ENCODE measurements at regions not wholly inside any gene's neighbourhood (a gene's known extent, or its start where the extent isn't known, plus 50 kb on each side); places are given as distances from the start of the nearest gene placed in this dataset.

GRCh38 chr9:93814077-93814956 lies 140.8 kb downstream of the BARX1 start:
- ATAC-seq (no peak), FAIRE-seq (no peak), DNase-seq (ENCODE audit: extremely low read depth in 1 of 4, low spot score in 3 of 4) (no peak)
- TF ChIP-seq E2F5 (CRISPR knock-in tag; IDR thresholded peaks at IDR 0.05), result no peak
- no peak for TF ChIP-seq MCM7 (IDR thresholded peaks at IDR 0.05)
- no peak for TF ChIP-seq BDP1 (IDR thresholded peaks at IDR 0.05; ENCODE audit: insufficient read depth, insufficient read length)
- no peak for TF ChIP-seq SRSF3 (IDR thresholded peaks at IDR 0.05; ENCODE audit: insufficient read depth, low read length)
- TF ChIP-seq ZNF444 (CRISPR knock-in tag; IDR thresholded peaks at IDR 0.05), result no peak
- no peak for TF ChIP-seq FOSL1 (tag; conservative IDR thresholded peaks at IDR 0.05)
- no peak for TF ChIP-seq ZNF398 (CRISPR knock-in tag; IDR thresholded peaks at IDR 0.05)
- CTCF ChIA-PET (ENCODE audit: low intra/inter-chr PET ratio), result no interaction called here
- Histone ChIP-seq H3K27ac (ENCODE audit: extremely low read depth, low read depth, low read length) (no peak overlapping the region), H3K36me3 (ENCODE audit: control insufficient read depth, insufficient read depth, low read length) (no peaks in the 10 kb centered on the region), H2AFZ (ENCODE audit: low read depth, low read length) (no peak overlapping the region), H3K4me3 (no peak overlapping the region), H4K20me1 (replicated peaks; ENCODE audit: control insufficient read depth, insufficient read depth, low read length) (no peaks in the 10 kb centered on the region; the same call in 1 of the 2 replicates), H3K4me1 (replicated peaks in 1 of 2; ENCODE audit: control insufficient read depth in 2 of 2, insufficient read depth in 2 of 2, low read length in 2 of 2) (peaks cover 0 to 26% of the 10 kb centered on the region in 2 experiments; a peak in 4 of 5 replicates), H3K79me2 (ENCODE audit: control insufficient read depth, insufficient read depth, low read length) (no peaks in the 10 kb centered on the region), H3K9ac (ENCODE audit: insufficient read depth in 1 of 2, low read depth in 2 of 2, low read length in 2 of 2) (peak overlapping the region in 1 of 2 experiments; percentile 45; a peak in 2 of 4 replicates), H3K27me3 (ENCODE audit: control insufficient read depth in 2 of 2, insufficient read depth in 2 of 2, low read length in 2 of 2) (peaks cover 0 to 8% of the 10 kb centered on the region in 2 experiments; a peak in 2 of 5 replicates), H3K4me2 (ENCODE audit: insufficient read depth, low read length) (no peak overlapping the region), H3K9me1 (ENCODE audit: control insufficient read depth, insufficient read depth, low read length) (no peaks in the 10 kb centered on the region), H3K9me3 (replicated peaks; ENCODE audit: control insufficient read depth, insufficient read depth, low read depth, low read length) (no peaks in the 10 kb centered on the region)
- 2% methylated on average over 12 of the region's 12 CpGs for WGBS (ENCODE audit: insufficient coverage, low coverage, missing lambda C conversion rate)
- in situ Hi-C loops (cut with MboI), result no loop called here
- BruUV-seq (replicated peaks), result no TSS peak
- POLR2A ChIA-PET, result interaction anchor here (0.5 to 1.6 kb wide), 4 partner anchors 13 to 252 kb away, joined by 3 to 4 read pairs (median 3); no protein-coding TSS in a partner anchor
- intact Hi-C loops (cut with micrococcal nuclease), result no loop called here
